Left renal pelvis (tissue), 4 donors: ENCODE measurements at regions not wholly inside any gene's neighbourhood (a gene's known extent, or its start where the extent isn't known, plus 50 kb on each side); places are given as distances from the start of the nearest gene placed in this dataset.

Experiments used
- DNase-seq, 4 donors: peaks; one replicate each; pipeline ENCODE4 v3.0.0-alpha.2; 2013; ENCODE audit warnings: low read depth in 4 of 4, low spot score in 3 of 4

DNA sequence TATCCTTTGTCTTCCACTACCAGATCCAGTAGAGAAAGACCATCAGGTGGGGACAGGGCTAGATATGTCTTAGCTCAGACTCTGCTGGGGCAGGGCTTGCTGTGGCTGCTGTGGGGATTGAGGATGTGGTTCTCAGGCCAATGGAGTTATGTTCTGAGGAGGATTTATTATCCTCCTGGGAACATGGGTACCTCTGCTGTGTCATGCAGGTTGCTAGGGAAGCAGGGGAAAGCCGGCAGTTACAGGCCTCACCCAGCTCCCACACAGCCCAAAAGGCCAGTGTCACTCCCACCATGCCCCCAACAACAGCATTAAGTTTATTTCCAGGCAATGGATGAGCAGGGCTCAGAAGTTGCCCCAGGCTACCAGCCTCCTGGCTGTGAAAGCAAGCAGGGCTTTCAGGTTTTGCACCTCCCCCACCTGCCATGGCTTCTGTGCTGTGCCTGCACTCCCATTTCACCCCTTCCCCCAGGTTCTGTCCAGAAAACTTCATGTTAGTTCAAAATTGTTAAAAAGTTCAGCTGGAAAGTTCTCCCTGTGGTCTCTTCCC lies 879.9 kb downstream of the ARAP2 start:
- no peak for DNase-seq

DNA sequence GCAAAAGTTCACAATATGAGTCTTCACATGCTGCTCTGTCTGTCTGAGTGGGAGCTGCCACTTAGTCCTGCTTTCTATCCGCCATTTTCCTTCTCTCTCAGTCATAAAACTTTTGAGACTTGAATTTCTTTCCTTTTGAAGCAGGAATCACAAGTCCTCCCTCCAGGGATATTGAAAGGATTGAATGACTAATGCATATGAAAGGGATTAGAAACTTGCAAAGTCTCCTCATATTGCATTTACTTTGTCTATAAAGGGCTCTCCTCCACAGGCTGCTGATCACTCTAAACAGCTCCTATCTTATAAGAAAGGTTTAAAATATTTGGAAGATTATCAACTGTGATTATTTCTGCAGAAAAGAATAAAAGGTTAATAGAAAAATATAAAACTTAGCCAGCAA lies 879.1 kb downstream of the ARAP2 start:
- no peak for DNase-seq

DNA sequence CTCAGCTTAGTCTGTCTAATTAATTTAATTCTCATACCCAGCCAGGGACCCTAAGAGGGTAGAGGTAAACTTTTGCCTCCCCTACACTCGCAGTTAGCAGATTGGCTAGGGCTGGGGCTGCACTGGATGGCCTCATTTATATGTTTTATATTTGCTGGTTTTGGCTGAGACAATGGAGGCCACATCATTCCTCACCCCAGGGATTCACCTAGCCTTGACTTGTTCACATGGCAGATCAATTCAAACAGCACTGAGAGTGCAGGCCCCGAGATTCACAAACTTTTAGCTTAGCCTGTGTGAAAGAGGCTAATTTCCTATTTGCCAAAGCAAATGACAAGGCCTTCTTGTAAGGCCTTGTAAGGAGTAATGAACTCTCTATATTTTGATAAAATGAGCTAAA lies 844.4 kb downstream of the ARAP2 start:
- DNase-seq = no peak

GRCh38 chr4:35423104-35423503 lies 821.2 kb downstream of the ARAP2 start:
- DNase-seq = no peak

DNA sequence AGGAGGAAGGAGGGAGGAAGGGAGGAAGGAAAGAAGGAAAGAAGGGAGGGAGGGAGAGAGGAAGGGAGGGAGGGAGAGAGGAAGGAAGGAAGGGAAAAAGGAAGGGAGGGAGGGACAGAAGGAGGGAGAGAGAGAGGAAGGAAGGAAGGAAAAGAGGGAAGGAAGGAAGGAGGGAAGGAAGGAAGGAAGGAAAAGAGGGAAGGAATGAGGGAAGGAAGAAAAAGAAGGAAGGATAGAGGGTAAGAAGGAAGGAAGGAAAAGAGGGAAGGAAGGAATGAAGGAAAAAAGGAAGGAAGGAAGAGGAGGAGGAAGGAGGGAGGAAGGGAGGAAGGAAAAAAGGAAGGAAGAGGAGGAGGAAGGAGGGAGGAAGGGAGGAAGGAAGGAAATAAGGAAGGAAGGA lies 796.8 kb downstream of the ARAP2 start:
- DNase-seq = no peak

- no peak for DNase-seq
Measured at GRCh38 chr4:35459045-35459444, 785.3 kb downstream of the ARAP2 start.

- DNase-seq = no peak
Measured at GRCh38 chr4:35461931-35462659, 782.2 kb downstream of the ARAP2 start.

DNA sequence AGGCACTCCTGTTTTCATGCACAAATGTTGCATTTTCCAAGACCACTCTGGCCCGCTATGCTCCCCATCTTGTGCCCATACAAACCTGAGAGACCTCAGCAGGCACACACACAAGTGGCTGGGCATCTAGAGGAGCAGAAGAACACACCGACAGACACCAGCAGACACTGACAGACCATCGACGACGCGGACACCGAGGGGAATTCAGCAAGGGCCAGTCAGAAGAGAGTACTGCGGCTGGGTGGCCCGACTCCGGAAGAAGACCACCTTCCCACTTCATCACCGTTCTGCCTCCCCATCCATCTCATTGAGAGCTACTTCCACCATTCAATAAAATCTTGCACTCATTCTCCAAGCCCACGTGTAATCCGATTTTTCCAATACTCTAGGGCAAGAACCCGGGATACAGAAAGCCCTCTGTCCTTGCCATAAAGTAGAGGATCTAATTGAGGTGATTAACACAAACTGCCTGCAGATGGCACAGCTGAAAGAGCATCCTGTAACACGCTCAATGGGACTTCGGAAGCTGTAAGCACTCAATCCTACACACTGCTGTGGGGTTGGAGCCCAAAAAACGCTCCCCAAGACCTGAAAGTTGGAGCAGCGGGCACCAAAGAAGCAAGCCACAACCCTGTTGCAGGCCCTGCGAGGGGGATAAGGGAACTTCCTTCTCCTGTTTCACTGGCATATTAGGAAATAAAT lies 780.9 kb downstream of the ARAP2 start:
- DNase-seq = no peak

DNA sequence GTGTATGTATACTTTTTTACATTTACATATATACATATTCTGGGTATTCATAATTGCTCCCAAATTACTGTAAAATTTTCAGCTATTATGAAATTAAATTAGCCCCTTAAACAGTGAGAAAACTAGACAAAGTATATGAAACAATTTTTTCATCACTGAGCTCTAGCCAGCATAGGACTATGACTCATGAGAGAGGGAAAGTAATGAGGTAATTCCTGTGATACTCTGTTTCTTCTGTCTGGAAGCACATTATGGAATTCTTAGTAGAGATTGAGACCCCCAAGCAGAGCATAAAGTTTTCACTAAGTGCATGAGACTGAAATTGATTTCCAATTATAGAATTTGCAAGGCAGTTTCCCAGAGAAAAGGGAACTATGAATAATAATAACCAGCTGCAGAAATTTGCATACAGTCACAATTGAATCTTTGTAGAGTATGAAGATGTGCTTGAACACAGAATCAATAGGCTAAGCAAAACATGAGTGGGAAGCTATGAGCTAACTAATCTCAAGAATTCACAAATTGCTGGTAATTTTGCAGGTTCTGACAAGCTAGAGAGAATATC lies 779.3 kb downstream of the ARAP2 start:
- DNase-seq = no peak

DNA sequence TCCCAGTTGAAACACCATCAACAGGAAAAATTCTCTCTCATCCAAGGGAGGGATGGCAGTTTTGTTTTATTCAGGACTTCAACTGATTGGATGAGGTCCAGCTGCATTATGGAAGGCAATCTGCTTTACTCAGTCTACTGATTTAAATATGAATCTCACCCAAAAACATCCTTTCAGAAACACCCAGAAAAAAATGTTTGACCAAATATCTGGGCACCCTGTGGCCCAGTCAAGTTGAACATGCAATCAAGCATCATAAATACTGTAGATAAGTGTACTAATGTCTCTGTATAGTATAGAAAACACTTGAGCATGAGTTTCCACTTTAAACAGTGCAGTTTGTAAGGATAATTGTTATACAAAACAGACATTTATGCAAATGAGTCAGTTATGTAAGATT lies 753.2 kb downstream of the ARAP2 start:
- no peak for DNase-seq

GRCh38 chr4:35493977-35494376 lies 750.3 kb downstream of the ARAP2 start:
- no peak for DNase-seq

DNA sequence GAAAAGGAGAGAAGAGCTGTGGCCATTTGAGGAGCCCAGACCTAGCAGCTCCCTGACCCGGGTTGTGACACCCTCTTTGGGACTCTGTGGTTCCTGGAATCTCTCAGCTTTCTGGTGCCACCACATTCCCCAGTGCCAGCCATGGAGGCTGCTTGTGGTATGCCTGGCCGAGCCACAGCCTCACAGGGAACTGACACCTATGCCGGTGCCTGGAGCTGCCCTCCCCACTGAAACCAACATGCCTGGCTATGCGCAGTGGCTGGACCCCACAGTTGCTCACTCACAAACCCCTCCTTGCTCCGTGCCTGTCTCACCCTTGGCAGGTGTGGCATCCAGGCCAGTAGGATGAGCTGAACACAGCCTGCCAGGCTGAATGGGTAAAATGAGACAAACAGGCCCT lies 749.4 kb downstream of the ARAP2 start:
- no peak for DNase-seq

DNA sequence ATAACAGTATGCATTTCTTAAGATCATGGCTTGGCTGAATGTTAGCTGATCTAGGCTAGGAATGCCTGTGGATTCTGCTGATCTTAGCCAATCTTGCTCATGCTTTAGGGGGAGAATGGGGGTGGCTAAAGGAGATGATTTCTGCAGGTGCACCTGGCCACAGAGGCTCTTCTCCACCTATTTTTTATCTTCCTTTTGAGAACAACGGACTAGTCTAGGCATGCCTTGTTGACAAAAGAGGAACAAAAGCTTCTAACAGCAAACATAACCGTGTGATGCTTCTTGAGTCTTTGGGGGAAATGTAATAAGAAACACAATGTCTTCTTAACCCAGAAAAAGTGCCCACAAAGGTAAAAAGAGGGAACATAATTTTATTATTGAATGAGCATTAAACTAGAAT lies 743.5 kb downstream of the ARAP2 start:
- DNase-seq = no peak

GRCh38 chr4:35503435-35503834 lies 740.9 kb downstream of the ARAP2 start:
- no peak for DNase-seq

DNA sequence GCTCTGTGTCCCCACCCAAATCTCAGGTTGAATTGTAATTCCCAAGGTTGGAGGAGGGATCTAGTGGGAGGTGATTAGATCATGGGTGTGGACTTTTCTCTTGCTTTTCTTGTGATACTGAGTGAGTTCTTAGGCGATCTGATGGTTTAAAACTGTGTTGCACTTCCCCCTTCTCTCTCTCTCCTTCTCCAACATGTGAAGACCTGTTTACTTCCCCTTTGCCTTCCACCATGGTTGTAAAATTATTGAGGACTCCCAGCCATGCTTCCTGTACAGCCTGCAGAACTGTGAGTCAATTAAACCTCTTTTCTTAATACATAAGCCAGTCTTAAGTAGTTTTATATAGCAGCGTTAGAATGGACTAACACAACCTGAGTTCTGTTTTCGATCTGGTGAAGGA lies 738.2 kb downstream of the ARAP2 start:
- no peak for DNase-seq

DNA sequence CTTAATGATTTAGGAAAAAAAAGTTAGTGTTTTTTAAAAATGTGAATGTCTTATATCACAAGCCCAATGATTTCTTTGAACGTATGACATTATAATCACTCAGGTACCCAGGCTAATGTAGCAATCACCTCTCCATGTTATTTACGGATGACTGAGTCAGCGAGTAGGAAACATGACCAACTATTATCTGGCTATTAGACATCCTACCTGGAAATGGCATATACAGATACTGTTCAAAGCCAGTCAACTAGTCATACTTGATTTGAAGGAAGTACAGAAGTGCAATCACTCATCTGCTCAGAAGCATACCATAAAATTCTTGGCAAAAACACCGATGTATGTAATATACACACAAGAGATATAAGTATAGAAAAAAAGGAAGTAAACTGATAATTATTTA lies 732.5 kb downstream of the ARAP2 start:
- no peak for DNase-seq

GRCh38 chr4:35516102-35516501 lies 728.2 kb downstream of the ARAP2 start:
- peak in 3 of 4 donors; percentile 3 to 24 (median 5) for DNase-seq

- DNase-seq = no peak
Measured at GRCh38 chr4:35520059-35520458, 724.3 kb downstream of the ARAP2 start.

- DNase-seq = no peak
Measured at GRCh38 chr4:35521682-35522081, 722.6 kb downstream of the ARAP2 start.

GRCh38 chr4:35525192-35525978 lies 718.9 kb downstream of the ARAP2 start:
- no peak for DNase-seq

- no peak for DNase-seq
Measured at GRCh38 chr4:35526456-35526855, 717.9 kb downstream of the ARAP2 start.
